AG04449 (cell line): ENCODE measurements at regions not wholly inside any gene's neighbourhood (a gene's known extent, or its start where the extent isn't known, plus 50 kb on each side); places are given as distances from the start of the nearest gene placed in this dataset.

Experiments
- CTCF ChIA-PET: fragments of 350-600 bp; formaldehyde crosslinking; extraction: SDS; loops from one replicate; lab custom pipeline; 2021; ENCODE audit warnings: antibody characterized with exemption; lab: Yijun Ruan, JAX
- POLR2A ChIA-PET: fragments of 400-600, 350-600 bp; formaldehyde crosslinking; extraction: SDS; loops from one replicate; lab custom pipeline; 2020; ENCODE audit warnings: antibody characterized with exemption, inconsistent platforms; lab: Yijun Ruan, JAX
- DNase-seq: peaks from one replicate; pipeline ENCODE4 v3.0.0-alpha.2; 2010; ENCODE audit warnings: low read depth, low spot score
- H3K4me3 ChIP-seq: 2 replicates; pipeline ENCODE4 v1.5.1; 2011; ENCODE audit warnings: low read depth, mild to moderate bottlenecking, control low read depth, low read length
- TF ChIP-seq, protein P1 (sequence below): IDR thresholded peaks from one replicate; pipeline ENCODE4 v1.5.1; 2011; ENCODE audit warnings: mild to moderate bottlenecking, moderate library complexity, low read length, control low read depth, inconsistent platforms; ENCODE audit not compliant: insufficient read depth; ENCODE audit errors: missing control alignments

DNA sequence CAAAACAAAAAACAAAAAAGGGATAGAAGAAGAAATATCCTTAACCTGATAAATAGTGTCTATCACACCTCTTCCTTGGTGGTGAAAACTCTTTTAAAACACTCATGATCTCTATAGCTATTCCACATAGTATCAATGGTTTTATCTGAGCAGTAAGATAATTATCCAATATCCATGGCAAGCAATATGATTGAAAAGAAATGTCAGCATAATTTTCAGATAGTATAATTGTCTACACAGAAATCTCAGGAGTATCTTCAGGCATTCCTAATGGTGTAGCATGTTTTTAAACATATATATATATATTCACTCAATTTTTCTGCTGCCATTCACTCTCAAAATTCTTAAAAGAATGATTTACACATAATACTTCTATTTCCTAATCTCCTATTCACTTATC is 938.0 kb upstream of the SLC35B3 start:
- CTCF ChIA-PET: no interaction called here
- POLR2A ChIA-PET: no interaction called here

DNA sequence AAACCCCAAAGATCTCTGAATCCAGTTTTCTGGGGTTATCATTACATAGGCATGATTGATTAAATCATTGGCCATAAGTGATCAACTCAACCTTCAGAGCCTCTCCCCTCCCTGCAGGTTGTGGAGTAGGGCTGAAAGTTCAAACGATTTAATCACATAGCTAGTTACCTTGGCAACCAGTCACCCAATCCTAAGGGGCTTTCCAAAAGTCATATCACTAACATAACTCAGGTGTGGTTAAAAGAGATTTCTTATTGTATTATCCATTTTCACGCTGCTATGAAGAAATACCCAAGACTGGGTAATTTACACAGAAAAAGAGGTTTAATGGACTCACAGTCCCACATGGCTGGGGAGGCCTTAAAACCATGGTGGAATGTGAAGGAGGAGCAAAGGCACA is 935.1 kb upstream of the SLC35B3 start:
- ChIA-PET CTCF (no interaction called here), POLR2A (no interaction called here)
- TF ChIP-seq, protein P1, sequence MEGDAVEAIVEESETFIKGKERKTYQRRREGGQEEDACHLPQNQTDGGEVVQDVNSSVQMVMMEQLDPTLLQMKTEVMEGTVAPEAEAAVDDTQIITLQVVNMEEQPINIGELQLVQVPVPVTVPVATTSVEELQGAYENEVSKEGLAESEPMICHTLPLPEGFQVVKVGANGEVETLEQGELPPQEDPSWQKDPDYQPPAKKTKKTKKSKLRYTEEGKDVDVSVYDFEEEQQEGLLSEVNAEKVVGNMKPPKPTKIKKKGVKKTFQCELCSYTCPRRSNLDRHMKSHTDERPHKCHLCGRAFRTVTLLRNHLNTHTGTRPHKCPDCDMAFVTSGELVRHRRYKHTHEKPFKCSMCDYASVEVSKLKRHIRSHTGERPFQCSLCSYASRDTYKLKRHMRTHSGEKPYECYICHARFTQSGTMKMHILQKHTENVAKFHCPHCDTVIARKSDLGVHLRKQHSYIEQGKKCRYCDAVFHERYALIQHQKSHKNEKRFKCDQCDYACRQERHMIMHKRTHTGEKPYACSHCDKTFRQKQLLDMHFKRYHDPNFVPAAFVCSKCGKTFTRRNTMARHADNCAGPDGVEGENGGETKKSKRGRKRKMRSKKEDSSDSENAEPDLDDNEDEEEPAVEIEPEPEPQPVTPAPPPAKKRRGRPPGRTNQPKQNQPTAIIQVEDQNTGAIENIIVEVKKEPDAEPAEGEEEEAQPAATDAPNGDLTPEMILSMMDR: no peak
- H3K4me3 ChIP-seq: no peak overlapping the region
- DNase-seq: no peak

More for the DNA sequence above, 938.0 kb upstream of the SLC35B3 start:
- TF ChIP-seq, protein P1: no peak
- DNase-seq: no peak
- H3K4me3 ChIP-seq: no peak overlapping the region

DNA sequence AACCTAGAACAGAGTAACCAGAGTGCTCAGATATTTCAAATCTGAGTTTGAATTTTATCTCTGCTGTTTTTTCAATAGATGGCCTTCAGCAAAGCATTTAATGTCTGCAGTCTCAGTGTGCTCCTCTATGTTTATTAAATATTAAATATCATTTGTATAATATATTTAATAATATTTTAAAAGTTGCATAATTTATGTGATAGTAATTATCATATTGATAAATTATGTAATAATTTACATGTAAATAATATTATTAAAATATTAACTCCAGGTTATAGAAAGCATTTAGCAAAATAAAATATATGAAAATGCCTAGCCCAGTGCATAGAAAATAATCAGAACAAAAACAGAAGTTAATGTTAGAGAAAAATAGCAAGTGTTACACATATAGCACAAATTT is 930.0 kb upstream of the SLC35B3 start:
- DNase-seq: no peak
- H3K4me3 ChIP-seq: no peak overlapping the region
- ChIA-PET POLR2A (no interaction called here), CTCF (no interaction called here)
- TF ChIP-seq, protein P1: no peak

DNA sequence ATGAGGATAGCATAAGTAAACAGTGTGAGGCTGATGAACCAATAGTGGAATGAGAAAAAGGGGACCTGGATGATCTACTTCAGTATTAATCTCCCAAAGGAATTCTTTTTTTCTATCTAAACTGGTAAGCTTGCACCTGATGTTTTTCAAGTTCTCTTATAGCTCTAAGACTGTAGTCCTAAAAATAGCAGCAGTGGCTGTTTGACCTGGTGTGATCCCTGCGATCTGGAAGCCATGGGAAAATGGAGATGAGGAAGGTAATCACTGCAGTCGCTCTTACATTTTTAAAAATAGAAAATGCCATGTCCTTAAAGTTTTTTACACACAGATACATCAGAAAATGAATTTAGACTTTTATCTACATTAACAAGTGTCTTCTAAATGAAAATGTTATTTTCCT is 926.4 kb upstream of the SLC35B3 start:
- DNase-seq: no peak
- TF ChIP-seq, protein P1: no peak
- CTCF ChIA-PET: no interaction called here
- POLR2A ChIA-PET: no interaction called here
- no peak overlapping the region for H3K4me3 ChIP-seq

DNA sequence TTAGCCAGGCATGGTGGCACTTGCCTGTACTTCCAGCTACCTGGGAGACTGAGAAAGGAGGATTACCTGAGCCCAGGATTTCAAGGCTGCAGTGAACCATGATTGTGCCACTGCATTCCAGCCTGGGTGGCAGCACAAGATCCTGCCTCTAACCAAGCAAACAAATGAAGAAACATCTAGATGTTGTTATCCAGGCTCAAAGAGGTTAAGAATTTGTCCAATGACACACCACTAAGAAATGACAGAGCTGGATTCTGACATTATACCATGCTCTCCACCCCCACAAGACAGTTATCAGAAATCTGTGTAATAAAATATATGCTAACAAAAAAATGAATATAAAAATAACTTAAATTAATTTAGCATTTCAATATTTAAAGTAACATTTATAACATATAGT is 925.5 kb upstream of the SLC35B3 start:
- TF ChIP-seq, protein P1: no peak
- no peak for DNase-seq
- no peak overlapping the region for H3K4me3 ChIP-seq
- POLR2A ChIA-PET: no interaction called here
- CTCF ChIA-PET: no interaction called here

DNA sequence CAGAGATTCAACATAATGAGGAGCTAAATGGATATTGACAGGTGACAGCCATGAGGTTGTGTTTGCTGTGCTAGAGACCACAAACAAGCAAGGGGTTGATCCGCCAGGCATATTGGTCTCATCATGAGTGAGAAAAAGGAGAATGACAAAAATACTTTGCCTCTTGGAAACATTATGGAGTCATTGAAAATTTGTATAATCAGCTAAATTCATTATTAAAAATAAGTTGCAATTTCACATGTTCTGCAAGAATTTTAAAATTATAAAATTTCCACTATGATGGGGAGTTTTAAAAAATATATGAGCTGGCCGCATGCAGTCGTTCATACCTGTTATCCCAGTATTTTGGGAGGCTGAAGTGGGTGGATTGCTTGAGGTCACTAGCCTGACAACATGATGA is 912.3 kb upstream of the SLC35B3 start:
- CTCF ChIA-PET: interaction anchor here (0.8 kb wide), 1 partner anchor 14 kb away, joined by 3 read pairs; no protein-coding TSS in a partner anchor
- POLR2A ChIA-PET: no interaction called here

More for the DNA sequence above, 912.3 kb upstream of the SLC35B3 start:
- TF ChIP-seq, protein P1: no peak
- DNase-seq: no peak
- no peak overlapping the region for H3K4me3 ChIP-seq
